IMR-90 (cell line): ENCODE measurements at regions not wholly inside any gene's neighbourhood (a gene's known extent, or its start where the extent isn't known, plus 50 kb on each side); places are given as distances from the start of the nearest gene placed in this dataset.

Experiments
- ATAC-seq: fragments of 200-7000 bp; cut with Tn5 transposase; 2 replicates; pipeline ENCODE4 v1.9.1; 2020; ENCODE audit warnings: low read depth, mild to moderate bottlenecking, moderate library complexity
- BruUV-seq: library from RNA; stranded (reverse); fragments of 400-500 nt; replicated peaks from 2 replicates; lab custom pipeline; 2021; lab: Mats Ljungman, UMichigan
- CTCF ChIA-PET: fragments of 300-600 bp; formaldehyde crosslinking; extraction: SDS; loops from one replicate; lab custom pipeline; 2021; ENCODE audit warnings: antibody characterized with exemption; lab: Yijun Ruan, JAX
- POLR2A ChIA-PET: fragments of 300-600 bp; sonication (Branson Sonifier 250); formaldehyde crosslinking; loops from one replicate; lab custom pipeline; 2022; ENCODE audit warnings: antibody characterized with exemption; ENCODE audit not compliant: unreplicated experiment; lab: Charles Lee
- DNase-seq: peaks from one replicate; pipeline ENCODE4 v3.0.0; 2013
- H2AFZ ChIP-seq: replicated peaks from 2 replicates; pipeline ENCODE3; 2013; ENCODE audit warnings: low read length, mild to moderate bottlenecking; ENCODE audit not compliant: poor library complexity
- H2AK5ac ChIP-seq: 2 replicates; pipeline ENCODE4 v1.6.1; 2013; ENCODE audit warnings: low read depth, low read length, inconsistent platforms
- H2AK9ac ChIP-seq: replicated peaks from 2 replicates; pipeline ENCODE3; 2013; ENCODE audit warnings: mild to moderate bottlenecking, low read depth, low read length, moderate library complexity; ENCODE audit not compliant: poor library complexity
- H2BK120ac ChIP-seq: 2 replicates; pipeline ENCODE4 v1.6.1; 2013; ENCODE audit warnings: low read depth, low read length, inconsistent platforms
- H2BK15ac ChIP-seq: 3 replicates; pipeline ENCODE4 v1.6.1; 2013; ENCODE audit warnings: low read depth, low read length, inconsistent platforms
- H2BK20ac ChIP-seq: 2 replicates; pipeline ENCODE4 v1.6.1; 2013; ENCODE audit warnings: low read depth, mild to moderate bottlenecking, inconsistent platforms, low read length, moderate library complexity
- H2BK5ac ChIP-seq: 2 replicates; pipeline ENCODE4 v1.6.1; 2013; ENCODE audit warnings: mild to moderate bottlenecking, low read depth, low read length, inconsistent platforms; ENCODE audit not compliant: poor library complexity, severe bottlenecking
- H3K14ac ChIP-seq: replicated peaks from 2 replicates; pipeline ENCODE4 v1.6.1; 2013; ENCODE audit warnings: low read depth, low read length, inconsistent platforms
- H3K18ac ChIP-seq: 2 replicates; pipeline ENCODE4 v1.6.1; 2013; ENCODE audit warnings: low read depth, low read length, control low read depth
- H3K23ac ChIP-seq: 2 replicates; pipeline ENCODE4 v1.6.1; 2013; ENCODE audit warnings: low read depth, low read length, inconsistent platforms
- H3K27ac ChIP-seq: 2 replicates; pipeline ENCODE4 v1.5.1; 2013; ENCODE audit warnings: mild to moderate bottlenecking, control low read depth, low read length; ENCODE audit not compliant: insufficient read depth
- H3K27me3 ChIP-seq: 2 replicates; pipeline ENCODE4 v1.6.1; 2013; ENCODE audit warnings: low read length; ENCODE audit not compliant: control insufficient read depth, insufficient read depth
- H3K36me3 ChIP-seq: 2 replicates; pipeline ENCODE4 v1.6.1; 2013; ENCODE audit warnings: low read length, mixed read lengths; ENCODE audit not compliant: control insufficient read depth, insufficient read depth
- H3K4ac ChIP-seq: 2 replicates; pipeline ENCODE4 v1.6.1; 2013; ENCODE audit warnings: low read depth, low read length, inconsistent platforms
- H3K4me1 ChIP-seq: 2 replicates; pipeline ENCODE4 v1.6.1; 2013; ENCODE audit warnings: low read length, mixed read lengths; ENCODE audit not compliant: control insufficient read depth, insufficient read depth
- H3K4me2 ChIP-seq: 2 replicates; pipeline ENCODE4 v1.6.1; 2013; ENCODE audit warnings: low read depth, mild to moderate bottlenecking, control low read depth, low read length, moderate library complexity
- H3K4me3 ChIP-seq: 2 replicates; pipeline ENCODE4 v1.5.1; 2013; ENCODE audit warnings: low read depth, mild to moderate bottlenecking, control low read depth, low read length, moderate library complexity; ENCODE audit not compliant: insufficient read depth
- H3K56ac ChIP-seq: 2 replicates; pipeline ENCODE4 v1.6.1; 2013; ENCODE audit warnings: low read length, inconsistent platforms; ENCODE audit not compliant: insufficient read depth; ENCODE audit errors: extremely low read depth
- H3K79me1 ChIP-seq, 2 experiments: 2 replicates each; pipeline ENCODE4 v1.6.1; 2013; ENCODE audit warnings: low read length in 2 of 2, inconsistent platforms in 1 of 2, low read depth in 1 of 2
- H3K9ac ChIP-seq: 2 replicates; pipeline ENCODE4 v1.6.1; 2013; ENCODE audit warnings: low read depth, low read length, control low read depth
- H3K9me1 ChIP-seq: 2 replicates; pipeline ENCODE4 v1.6.1; 2013; ENCODE audit warnings: low read length, inconsistent platforms; ENCODE audit not compliant: insufficient read depth
- H3K9me3 ChIP-seq: 2 replicates; pipeline ENCODE4 v1.6.1; 2013; ENCODE audit warnings: low read length; ENCODE audit not compliant: control insufficient read depth, insufficient read depth
- H4K20me1 ChIP-seq: 2 replicates; pipeline ENCODE4 v1.6.1; 2013; ENCODE audit warnings: low read length, inconsistent platforms; ENCODE audit not compliant: insufficient read depth
- H4K5ac ChIP-seq: 2 replicates; pipeline ENCODE4 v1.6.1; 2013; ENCODE audit warnings: mild to moderate bottlenecking, low read depth, low read length, control low read depth
- H4K8ac ChIP-seq, 2 experiments: 2 replicates each; pipeline ENCODE4 v1.6.1; 2013; ENCODE audit warnings: low read depth in 2 of 2, low read length in 2 of 2, control low read depth in 1 of 2, inconsistent platforms in 1 of 2
- H4K91ac ChIP-seq: 2 replicates; pipeline ENCODE4 v1.6.1; 2013; ENCODE audit warnings: low read depth, low read length, inconsistent platforms; ENCODE audit not compliant: insufficient read depth
- BHLHE40 ChIP-seq: fragments of 150-350 bp; IDR thresholded peaks from 2 replicates; pipeline ENCODE4 v1.6.1; 2016; ENCODE audit warnings: mild to moderate bottlenecking, low read depth, low read length
- FOS ChIP-seq: fragments of 150-350 bp; IDR thresholded peaks from 2 replicates; pipeline ENCODE4 v1.6.1; 2016; ENCODE audit warnings: low read depth, low read length
- MAFK ChIP-seq: IDR thresholded peaks from 2 replicates; pipeline ENCODE4 v1.6.1; 2012; ENCODE audit warnings: low read depth, low read length, improper control_type of control experiment
- MAZ ChIP-seq: IDR thresholded peaks from 2 replicates; pipeline ENCODE4 v1.6.1; 2012; ENCODE audit warnings: low read depth, mild to moderate bottlenecking, low read length, improper control_type of control experiment, moderate library complexity, borderline replicate concordance
- NFE2L2 ChIP-seq: fragments of 150-350 bp; IDR thresholded peaks from 2 replicates; pipeline ENCODE4 v1.6.1; 2016; ENCODE audit warnings: low read depth, mild to moderate bottlenecking, low read length
- POLR2A ChIP-seq: IDR thresholded peaks from 2 replicates; pipeline ENCODE4 v1.6.1; 2012; ENCODE audit warnings: mild to moderate bottlenecking, low read depth, low read length
- RCOR1 ChIP-seq: IDR thresholded peaks from 2 replicates; pipeline ENCODE4 v1.6.1; 2012; ENCODE audit warnings: mild to moderate bottlenecking, low read length, improper control_type of control experiment; ENCODE audit not compliant: insufficient replicate concordance
- WGBS, 2 experiments: methylation state at CpG; one replicate each; pipeline versions ENCODE4 v1.1.5 to v1.1.7; 2013; ENCODE audit warnings: missing lambda C conversion rate in 2 of 2; ENCODE audit not compliant: insufficient read length in 1 of 2; ENCODE audit errors: extremely low coverage in 2 of 2; 5-methylcytosine and 5-hydroxymethylcytosine counted together
- dilution Hi-C: fragments of 300-500 bp; cut with HindIII; formaldehyde crosslinking; loops from one replicate; pipeline ENCODE4 v1.14.3; 2018; ENCODE audit warnings: low sequenced_read_pairs; ENCODE audit not compliant: unreplicated experiment
- in situ Hi-C: fragments of 300-500 bp; cut with MboI; formaldehyde crosslinking; loops from 3 replicates; pipeline ENCODE4 v1.14.3; 2019; ENCODE audit warnings: low sequenced_read_pairs, inconsistent platforms, mixed read lengths
- intact Hi-C: fragments of 100-400 bp; cut with micrococcal nuclease; formaldehyde crosslinking; loops from 2 replicates; pipeline ENCODE4 v1.10.0; 2022
- TF ChIP-seq, protein P1 (sequence below): conservative IDR thresholded peaks from 2 replicates; pipeline ENCODE4 v1.5.1; 2012; ENCODE audit warnings: mild to moderate bottlenecking, low read depth, low read length, improper control_type of control experiment

DNA sequence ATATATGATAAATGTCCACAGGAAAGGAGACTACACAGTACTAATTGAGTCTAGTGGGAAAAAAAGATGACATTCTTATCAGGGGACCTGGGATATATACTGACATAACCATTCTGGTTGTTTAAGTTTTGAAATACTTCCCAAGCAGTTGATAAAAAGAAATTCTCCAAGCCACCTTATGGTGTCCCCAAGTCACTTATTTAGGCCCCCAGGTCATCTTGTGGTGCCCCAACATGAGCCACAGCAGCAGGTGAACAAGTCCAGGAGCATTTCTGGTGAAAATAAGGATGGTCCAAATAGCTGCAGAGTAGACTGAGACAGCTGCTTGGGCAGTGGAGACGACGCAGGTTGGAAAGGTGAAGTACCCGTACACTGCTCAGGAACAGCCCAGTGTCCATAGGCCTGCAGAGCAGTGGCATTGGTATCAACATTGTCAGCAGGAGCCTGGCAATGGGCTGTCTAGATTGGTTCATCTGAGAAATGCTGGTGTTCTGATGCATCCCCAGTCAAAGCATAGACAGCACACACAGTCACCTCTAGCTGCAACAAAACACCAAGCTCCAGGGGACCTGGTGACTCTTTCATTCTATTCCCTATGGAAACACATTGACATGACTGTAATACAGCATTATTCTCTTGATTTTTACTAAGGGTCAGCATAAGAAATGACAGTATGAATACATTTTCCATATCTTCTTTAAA lies 430.6 kb downstream of the NR2F1-AS1 start (continued):
- TF ChIP-seq MAZ (no peak), FOS (no peak)

DNA sequence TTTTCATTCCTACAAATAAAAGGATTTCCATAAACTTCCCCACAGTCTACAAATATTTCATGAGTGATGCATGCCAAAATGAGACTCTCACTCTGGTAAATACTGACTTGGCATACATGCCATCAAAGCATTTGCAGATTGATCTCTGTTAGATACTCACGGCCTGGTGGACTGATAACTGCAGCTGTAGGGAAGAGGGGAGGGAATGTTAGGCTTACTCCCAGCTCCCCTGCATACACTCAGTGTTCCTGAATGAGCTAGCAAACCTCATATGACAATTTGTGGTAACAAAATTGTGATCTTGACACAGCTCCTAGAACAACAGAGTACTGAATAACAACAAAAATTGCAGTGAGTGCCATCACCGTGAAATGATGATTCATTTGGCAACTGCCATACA lies 435.3 kb downstream of the NR2F1-AS1 start:
- in situ Hi-C loops (no loop called here), dilution Hi-C loops (no loop called here), intact Hi-C loops (no loop called here)
- H4K91ac ChIP-seq = no peak overlapping the region
- DNase-seq (peak; percentile 36), ATAC-seq (peak; percentile 45)
- H3K4me3 ChIP-seq = no peak overlapping the region
- no peak overlapping the region for H4K5ac ChIP-seq
- H3K4me1 ChIP-seq = peaks cover 7% of the 10 kb centered on the region
- H3K9me1 ChIP-seq = peaks cover 5% of the 10 kb centered on the region; the same call in 1 of the 2 replicates
- H2BK15ac ChIP-seq = no peak overlapping the region
- no TSS peak for BruUV-seq
- 0 out of 2 replicates have a peak overlapping the region, but pooled peaks have one; percentile 44 for H3K14ac ChIP-seq
- no peak overlapping the region for H3K23ac ChIP-seq
- no peak overlapping the region for H3K18ac ChIP-seq
- no CpG with 5 or more reads among the region's 2 CpGs for WGBS, 2 experiments
- TF ChIP-seq NFE2L2 (no peak), BHLHE40 (no peak), RCOR1 (no peak), POLR2A (no peak), MAFK (no peak)
- TF ChIP-seq, protein P1, sequence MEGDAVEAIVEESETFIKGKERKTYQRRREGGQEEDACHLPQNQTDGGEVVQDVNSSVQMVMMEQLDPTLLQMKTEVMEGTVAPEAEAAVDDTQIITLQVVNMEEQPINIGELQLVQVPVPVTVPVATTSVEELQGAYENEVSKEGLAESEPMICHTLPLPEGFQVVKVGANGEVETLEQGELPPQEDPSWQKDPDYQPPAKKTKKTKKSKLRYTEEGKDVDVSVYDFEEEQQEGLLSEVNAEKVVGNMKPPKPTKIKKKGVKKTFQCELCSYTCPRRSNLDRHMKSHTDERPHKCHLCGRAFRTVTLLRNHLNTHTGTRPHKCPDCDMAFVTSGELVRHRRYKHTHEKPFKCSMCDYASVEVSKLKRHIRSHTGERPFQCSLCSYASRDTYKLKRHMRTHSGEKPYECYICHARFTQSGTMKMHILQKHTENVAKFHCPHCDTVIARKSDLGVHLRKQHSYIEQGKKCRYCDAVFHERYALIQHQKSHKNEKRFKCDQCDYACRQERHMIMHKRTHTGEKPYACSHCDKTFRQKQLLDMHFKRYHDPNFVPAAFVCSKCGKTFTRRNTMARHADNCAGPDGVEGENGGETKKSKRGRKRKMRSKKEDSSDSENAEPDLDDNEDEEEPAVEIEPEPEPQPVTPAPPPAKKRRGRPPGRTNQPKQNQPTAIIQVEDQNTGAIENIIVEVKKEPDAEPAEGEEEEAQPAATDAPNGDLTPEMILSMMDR = no peak
- no peaks in the 10 kb centered on the region for H4K20me1 ChIP-seq
- peak overlapping the region; percentile 25; the same call in 1 of the 2 replicates for H2AK5ac ChIP-seq
- no peak overlapping the region for H2BK120ac ChIP-seq
- no peak overlapping the region for H4K8ac ChIP-seq
- no peak overlapping the region for H2AFZ ChIP-seq
- ChIA-PET CTCF (no interaction called here), POLR2A (no interaction called here)
- H3K27ac ChIP-seq = no peak overlapping the region
- no peaks in the 10 kb centered on the region for H3K27me3 ChIP-seq
- H3K79me1 ChIP-seq = peaks cover 0 to 3% of the 10 kb centered on the region in 2 experiments; a peak in 1 of 4 replicates
- H3K36me3 ChIP-seq = no peaks in the 10 kb centered on the region
- no peak overlapping the region for H3K9ac ChIP-seq
- no peaks in the 10 kb centered on the region; the same call in 1 of the 2 replicates for H3K9me3 ChIP-seq
- H3K4me2 ChIP-seq = no peak overlapping the region
- H2BK20ac ChIP-seq = 0 out of 2 replicates have a peak overlapping the region, but pooled peaks have one; percentile 8
- H3K4ac ChIP-seq = no peak overlapping the region
- no peak overlapping the region for H2AK9ac ChIP-seq
- H2BK5ac ChIP-seq = no peak overlapping the region
- no peak overlapping the region for H3K56ac ChIP-seq
